CD4-positive, alpha-beta T cell treated with Interleukin-12 subunit alpha and Interleukin-12 subunit beta, for 1 hour (primary cell): ENCODE measurements at regions not wholly inside any gene's neighbourhood (a gene's known extent, or its start where the extent isn't known, plus 50 kb on each side); places are given as distances from the start of the nearest gene placed in this dataset.

Experiments used
- DNase-seq: peaks from one replicate; pipeline ENCODE4 v3.0.0-alpha.2; 2020

DNA sequence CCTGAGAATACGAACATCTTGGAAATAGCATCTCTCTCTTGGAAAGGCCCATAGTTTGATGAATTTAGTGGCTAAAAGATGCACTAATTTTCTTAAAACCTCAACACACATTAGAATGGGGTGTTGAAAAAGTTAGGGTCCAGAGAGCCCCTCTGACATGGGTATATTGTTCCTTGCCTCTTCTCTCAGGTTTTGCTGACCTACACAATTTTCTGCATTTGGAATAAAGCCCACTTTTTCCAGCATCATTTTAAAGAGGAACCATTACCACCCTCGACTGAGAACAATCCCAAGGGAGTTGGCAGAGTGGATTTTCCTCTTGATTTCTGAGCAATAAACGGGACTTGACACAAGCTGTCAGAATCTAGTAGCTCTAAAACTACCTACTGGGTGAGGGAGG, 156.1 kb downstream of the PMP22 start:
- DNase-seq = no peak

DNA sequence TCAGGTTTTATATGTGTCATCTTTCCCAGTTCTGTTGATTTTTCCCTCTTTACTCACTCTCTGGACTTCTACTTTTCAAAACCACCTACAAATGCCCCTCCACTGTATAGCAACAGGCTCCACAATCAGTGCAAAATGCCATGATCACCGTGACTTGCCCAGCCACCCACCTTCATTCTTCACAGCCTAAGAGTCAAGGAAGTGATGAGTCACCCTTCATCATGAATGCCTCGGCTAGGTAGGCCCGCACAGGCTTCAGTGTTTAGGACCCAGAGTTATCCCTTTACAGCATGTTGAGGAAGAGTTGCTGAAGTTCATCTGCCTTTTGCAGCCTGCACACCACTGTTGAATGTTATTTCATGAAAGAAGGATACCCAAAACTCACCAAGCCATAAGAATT, 158.6 kb downstream of the PMP22 start:
- no peak for DNase-seq

DNA sequence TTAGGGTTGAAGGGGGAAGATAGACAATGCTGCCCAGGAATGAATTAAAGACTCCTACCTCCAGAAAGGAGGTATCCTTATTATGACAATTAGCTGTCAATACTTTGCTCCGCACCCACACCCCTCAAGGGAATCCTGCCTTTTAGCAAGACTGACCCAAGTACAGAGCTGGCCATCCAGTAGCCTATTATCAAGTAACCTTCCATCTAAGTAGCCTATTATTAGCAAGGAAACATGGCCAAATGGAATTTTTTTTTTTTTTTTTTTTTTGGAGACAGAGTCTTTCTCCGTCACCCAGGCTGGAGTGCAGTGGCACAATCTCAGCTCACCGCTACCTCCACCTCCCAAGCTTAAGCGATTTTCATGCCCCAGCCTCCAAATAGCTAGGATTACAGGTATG, 161.3 kb downstream of the PMP22 start:
- DNase-seq = no peak

DNA sequence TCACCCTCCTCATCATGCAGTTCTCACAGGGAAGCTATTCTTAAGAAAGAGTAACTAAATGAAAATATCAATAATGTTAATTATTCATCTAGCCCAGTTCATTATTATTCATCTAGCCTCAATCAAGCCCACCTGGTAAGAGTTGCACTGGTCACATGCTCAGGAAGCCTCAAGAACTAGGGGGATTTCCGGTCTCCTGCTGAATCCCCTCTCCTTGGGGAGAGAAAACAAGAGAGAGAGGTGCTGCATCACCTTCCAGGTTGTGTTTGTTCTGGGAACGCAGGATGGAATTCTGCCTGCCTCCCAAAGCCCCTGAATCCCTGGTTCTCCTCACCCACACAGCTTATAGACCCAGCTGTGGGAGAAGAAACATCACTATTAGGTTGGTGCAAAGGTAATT, 164.0 kb downstream of the PMP22 start:
- DNase-seq = no peak

DNA sequence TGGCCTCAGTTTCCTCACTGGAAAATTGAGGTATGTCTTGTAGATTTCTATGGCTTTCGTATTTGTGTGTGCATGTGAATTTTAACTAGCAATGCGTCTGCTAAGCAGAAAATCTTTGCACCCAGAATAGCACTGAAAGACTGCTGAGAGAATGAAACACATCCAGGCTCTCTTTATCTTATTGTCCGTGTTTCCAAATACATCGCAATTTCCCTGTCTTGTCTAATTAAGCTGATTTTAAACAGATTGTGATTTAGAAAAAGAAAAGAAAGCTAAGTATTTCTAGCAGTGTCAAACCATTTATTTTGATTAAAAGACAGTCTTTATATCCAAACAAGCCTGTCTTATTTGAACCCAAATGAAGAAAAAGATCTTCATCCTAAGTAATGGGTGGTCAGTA, 168.6 kb downstream of the PMP22 start:
- DNase-seq = no peak

DNA sequence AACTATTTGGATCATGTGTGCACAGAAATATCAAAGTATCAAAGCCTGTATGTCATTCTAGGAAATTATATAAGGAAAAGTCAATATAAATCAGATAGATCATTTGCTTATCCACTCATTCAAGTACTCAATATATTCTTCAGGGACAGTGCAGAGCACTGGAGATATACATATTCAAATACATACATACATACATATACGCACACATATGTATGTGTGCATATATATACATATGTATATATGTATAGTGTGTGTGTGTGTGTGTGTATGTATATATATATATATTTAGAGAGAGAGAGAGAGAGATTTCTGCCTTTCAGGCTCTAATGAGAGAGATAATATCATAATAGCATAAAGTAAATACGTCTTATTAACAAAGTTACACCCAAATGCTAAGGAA, 169.2 kb downstream of the PMP22 start:
- DNase-seq = no peak

DNA sequence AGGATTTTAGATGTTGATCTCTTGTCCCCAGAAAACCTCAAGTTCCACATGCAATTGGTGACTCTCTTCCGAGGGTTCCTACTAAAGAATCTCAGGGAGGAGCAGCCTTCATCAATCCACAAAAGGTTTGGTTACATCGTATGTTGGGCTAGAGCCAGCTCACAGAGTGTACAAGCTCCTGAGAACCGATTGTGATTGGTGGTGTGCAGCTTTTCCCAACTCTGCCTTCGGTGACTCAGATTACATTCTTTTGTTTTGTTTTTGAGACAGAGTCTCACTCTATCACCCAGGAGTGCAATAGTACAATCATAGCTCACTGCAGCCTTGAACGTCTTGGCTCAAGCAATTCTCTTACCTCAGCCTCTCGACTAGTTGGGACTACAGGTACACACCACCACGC, 172.4 kb downstream of the PMP22 start:
- no peak for DNase-seq

DNA sequence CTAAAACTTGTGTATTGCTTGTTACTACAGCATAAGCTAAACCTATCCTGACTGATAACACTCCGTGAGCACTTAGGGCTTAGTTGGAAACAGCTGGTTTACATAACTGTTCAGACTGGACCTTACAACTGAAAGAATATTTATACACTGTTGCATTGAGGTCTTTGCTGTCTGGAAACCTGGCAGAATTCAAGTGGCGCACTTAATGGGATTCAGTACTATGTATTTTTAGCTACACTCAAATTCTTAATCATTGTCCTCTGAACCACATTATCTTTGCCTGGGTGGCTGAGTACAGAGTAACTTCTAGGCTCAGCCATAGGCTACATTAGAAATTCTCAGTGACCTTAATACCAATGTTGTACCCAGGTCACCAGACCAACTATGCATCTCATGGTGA, 172.9 kb downstream of the PMP22 start:
- no peak for DNase-seq

DNA sequence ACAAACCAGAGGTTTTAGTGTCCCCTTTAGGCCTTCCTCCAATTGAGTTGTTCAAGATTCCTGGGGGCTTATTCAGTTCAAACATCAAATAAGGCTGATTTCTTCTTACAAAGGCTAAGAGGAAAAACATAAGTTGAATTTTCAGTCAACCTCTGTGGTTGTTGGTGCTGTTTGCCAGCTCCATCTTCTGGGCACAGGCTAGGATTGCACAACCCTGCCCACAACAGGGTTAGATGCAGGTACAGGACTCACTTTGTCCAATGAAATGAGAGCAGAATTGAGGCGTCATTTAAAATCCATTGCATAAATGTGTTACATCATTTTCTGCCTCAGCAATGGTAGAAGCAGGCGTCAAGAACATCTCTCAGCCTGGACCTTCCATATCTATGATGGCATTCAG, 173.3 kb downstream of the PMP22 start:
- DNase-seq = no peak

DNA sequence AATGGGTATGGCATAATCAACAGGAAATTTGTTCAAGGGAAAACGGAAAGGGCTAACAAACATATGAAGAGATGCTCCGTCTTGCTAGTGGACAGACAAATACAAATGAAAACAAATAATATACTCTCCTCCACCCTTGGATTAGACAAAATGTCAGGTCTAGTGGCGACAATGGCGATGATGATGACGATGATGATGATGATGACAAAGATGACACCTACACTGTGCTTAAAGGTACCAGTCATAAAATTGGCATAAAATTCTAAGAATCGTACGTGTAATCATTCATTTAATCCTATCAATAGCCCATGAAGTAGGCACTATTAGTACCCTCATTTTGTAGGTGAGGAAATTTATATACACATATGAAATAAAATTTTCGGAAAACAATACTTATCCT, 174.6 kb downstream of the PMP22 start:
- no peak for DNase-seq

DNA sequence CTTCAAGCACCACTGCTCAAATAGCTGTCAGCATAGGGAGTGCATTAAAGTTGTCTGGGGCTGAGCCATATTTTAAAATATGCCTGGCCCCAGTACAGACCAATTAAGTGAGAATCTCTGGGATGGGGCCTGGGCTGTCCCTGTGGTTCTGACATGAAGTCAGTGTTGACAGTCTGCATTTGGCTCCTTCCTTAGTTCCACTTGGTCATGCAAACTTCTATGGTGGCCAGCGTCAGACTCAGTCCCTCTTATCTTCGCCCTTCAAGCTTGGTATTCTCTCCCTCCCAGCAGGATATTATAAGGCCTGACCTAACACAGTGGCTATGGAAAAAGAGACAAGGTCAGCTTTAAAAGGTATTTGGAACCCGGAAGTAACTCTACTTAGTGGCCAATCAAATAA, 177.2 kb downstream of the PMP22 start:
- no peak for DNase-seq

DNA sequence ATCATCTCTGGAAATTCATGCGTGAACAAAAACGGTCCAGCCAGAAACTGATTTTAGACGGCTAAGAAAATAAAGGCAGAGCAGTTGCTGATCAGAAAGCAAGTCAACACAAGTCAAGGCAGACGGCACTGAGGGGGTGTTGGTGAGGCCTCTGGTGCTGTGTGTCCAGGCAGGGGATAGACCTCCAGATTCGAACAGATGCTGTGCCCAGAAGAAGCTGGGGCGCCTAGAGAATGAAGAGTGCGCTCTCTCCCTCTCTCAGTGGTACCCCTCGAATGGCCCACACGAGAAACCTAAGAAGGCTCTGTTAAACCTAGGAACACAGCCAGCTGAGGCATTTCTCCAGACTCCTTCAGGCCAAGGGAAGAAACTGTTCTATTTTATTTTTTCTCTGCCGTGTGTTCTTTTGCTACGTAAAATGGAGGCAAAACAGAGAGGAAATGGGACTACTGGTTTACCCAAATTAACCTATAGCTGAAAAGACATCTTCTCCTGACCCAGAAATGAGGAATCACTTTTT, 178.3 kb downstream of the PMP22 start:
- DNase-seq = no peak

DNA sequence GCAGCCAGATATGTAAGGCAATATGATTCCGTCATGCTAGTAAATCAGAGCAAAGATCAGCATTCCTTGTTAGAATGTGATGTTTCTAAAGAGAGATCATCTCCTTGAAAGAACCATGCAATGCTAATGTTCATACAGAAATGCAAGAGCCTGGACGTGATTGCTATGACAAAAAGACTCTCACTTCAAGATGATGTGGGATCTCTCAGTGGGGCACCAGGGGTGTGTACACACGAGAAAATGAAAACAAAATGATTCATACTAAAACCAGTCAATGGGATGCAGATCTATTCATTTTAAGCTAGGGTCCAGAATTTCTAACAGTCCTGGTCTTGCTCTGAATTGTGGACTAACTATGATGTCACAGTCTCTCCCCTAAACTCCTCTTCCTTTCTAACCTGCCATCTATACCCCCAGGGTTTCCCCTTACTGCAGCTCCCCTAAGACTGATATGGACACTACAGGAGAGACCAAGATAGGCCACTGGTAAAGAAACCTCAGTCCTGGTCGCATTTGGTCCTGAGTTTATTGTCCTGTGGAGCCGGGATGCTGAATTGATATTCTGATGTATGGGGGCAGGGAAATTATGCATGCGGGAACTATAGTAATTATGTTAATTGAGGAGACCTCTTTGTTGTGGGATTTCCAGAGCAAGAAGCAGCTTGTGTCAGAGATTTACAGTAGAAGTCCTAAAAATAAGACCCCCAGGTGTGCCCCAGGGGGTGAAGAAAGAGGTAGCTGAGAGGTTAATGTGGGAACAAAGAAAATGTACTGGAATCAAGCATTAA, 179.0 kb downstream of the PMP22 start:
- no peak for DNase-seq

DNA sequence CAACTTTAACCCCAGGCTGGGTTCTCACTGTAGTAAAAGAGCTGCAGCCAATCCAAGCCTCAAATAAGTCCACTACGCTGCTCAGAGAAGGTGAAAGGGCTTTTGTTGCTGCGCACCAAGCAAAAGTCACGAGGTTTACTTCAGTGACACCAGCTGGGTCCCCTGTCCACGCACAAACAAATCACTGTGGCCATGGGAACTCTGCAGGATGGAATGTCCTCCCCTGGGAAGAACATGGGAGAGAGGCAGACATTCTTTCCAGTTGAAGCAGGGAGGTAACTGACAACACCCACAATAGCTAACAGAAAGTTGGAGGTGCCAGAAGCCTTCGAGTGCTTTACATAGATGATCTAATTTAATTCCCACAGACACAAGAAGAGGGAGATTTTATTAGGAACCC, 181.9 kb downstream of the PMP22 start:
- DNase-seq = no peak

DNA sequence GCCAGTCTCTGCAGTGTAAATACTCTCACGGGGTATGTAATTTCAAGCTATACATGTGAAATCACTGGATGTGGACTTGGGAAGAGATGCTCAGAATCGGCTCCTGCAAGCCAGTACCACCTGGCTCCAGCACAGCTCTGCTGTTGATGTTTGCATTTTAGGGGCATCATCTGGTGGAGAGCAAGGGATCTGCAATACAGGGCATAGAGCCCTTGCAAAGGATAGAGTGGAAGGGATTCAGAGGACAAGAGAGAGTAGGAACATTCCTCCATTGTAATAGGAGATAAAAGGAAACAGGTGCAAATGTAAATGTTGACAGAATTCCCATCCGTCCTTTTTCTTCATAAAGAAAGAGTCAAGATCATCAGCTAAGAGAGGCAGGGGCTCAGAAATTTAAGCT, 184.1 kb downstream of the PMP22 start:
- no peak for DNase-seq

DNA sequence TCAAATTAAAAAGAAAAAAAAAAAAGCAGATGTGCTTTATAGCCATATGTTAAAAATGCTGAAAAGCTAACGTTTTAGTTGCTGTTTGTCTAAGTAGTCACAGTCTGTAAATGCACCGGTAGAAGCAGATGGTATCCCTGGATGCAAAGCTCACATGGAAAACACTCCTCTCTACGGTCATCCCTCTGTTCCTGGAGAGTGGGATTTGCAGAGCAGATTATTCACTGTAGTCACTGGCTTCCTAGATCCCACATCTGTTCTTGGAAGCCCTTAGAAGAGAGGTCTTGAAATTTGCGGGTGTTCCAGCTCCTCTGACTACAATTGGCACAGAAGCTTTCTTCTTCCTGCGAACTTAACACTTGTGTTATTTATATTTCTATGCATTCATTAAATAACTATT, 186.6 kb downstream of the PMP22 start:
- DNase-seq = no peak

DNA sequence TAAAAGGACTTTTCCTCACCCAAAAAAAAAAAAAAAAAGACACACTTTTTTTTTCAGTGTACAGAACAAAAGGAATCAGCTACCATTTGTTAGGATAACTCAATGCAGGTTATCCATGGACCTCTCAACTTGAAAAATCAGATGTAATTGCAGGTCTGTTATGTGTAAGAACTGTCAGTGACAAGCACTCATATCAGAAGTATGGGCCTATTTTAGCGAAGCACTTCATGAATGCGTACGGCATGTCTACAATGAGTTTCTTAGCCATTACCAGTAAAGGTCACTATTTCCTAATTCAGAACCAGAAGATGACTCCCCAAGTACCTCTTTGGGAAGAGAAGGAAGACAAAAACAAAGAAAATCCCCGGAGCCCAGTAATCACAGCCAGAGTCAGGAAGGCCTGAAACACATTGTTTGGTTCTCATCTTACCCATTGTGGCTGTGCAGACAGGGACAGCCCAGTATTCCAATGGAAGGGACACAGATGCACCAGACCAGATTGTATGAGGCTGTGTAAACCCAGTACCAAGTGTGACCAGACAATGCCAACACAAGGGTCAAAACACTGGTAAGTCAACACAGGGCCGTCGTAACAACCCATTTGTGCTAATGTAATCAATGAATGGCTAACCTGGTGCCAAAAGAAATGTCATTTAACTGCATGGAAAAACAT, 188.0 kb downstream of the PMP22 start:
- DNase-seq = no peak

DNA sequence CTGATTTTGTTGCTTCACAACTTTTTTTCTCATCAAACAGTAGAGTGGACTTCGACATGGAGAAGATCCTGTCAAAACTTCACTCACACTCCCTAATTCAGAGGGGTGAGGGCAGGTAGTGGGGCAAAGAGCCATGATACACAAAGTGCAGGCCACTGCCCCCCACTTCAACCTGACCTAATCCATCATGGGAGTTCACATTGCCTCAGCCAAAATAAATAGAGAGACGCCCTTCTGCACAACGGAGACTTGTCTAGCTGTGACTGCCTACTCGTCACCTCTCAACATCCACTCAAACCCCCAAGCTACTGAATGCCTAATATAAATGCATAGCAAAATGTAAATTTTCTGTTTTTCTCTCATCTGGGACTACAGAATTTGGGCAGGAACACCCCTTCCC, 213.2 kb downstream of the PMP22 start:
- DNase-seq = no peak

DNA sequence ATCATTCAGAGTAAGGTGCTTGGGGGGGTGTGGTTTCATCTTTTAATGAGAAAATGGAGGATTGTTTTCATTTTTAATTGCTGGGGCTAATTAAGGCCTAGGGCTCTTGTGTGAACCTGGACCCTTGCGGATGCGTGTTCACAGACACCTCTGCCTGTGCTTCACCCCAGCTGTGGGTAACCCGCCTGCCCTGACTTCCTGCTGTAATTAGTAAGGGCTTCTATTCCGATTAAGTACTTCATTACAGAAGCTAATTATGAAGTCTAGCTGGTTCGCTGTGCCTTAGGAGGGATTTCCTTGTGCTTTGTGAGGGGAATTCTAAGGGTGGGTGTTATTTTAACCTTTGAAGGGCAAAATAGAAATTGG, 215.3 kb downstream of the PMP22 start:
- no peak for DNase-seq

DNA sequence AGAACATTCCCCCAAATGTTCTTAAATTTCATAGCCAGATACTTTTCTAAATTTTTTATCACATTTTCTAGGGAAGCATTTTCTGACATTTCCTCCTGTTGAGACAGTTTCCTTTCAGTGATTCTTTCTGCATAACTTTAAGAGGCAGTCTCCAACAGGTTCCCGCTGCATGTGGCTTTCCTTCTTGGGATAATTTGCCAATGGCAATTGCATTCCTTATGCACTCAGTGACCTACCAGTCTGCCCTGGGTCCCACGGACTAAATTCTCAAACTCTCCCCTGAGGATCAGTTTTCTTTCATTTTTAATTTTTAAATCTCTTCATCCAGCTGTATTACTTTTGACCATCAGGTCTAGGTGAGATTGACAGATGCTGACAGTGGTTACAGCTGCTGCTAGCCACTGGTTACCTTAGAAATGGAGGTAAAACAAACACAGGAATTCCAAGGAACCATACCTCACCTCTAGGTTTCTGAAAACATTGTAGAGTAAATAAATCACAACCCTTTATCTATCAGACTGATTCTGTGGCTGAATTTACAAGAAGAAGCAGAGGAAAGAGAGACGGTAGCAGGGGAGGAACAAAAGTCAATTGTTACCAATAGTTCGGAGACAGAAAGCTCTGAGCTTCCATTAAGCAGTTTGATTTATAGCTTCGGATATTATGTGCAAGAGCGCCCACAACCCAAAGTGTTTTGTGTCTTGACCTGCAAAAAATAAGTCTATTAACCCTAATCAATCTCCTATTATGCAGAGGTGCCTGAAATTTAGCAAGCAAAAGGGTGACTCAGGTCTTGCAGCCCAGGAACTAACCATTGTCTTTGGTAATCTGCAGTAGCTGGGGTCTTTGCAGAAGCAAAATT, 216.0 kb downstream of the PMP22 start:
- no peak for DNase-seq

DNA sequence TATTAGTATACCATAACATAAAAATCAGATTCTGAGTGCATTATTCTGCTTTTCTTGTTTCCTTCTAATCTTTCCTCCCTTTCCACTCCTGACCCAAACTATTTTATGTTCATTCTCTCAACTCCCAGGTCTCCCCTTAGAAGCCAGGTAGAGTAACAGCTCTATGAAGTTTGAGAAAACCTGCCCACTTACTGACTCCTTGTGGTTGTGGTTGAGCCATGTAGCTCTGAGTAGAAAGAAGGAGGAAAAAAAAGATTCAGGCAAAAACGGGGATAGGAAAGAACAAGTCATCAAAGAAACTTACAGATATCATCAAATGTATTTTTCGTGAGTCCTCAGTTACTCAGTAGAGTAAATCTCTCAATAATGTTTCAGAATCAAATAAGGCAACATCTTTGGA, 216.7 kb downstream of the PMP22 start:
- DNase-seq = no peak

DNA sequence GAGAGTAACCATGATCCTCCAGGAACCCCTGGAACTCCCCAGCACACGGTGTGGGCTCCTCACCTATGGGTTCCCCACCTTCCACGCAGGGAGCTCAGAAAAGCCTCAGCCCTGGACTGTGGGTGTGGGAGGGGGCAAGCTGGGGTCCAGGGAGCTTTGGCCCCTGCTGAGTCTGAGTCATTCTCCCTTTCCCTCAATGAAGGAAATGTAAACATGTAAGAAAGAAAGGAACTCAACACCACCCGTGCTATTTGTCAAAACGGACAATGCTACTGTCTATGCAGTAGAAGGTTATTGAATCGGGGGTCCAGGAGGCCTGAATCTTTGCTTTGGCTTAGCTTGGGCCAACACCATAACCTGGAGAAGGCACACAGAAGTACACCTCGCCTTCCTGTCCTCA, 222.8 kb downstream of the PMP22 start:
- DNase-seq = no peak

DNA sequence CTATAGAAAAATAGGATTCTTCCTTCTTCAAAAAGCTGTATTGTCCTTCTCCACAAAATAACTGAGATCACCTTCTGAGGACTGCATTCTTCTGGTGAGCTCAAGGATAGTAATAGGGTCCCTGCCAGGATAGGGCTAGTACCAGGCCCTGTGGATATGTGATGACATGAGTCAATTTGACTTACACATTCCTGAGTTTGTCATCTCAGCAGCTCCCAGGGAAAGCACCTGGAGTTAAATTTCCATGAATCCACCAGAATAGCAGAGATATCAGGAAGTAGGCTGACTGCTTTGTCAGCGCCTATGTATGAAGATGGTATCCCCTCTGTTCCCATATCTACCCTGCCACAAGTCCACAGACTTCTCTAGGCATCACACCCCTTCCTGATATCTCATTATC, 225.8 kb downstream of the PMP22 start:
- DNase-seq = no peak

DNA sequence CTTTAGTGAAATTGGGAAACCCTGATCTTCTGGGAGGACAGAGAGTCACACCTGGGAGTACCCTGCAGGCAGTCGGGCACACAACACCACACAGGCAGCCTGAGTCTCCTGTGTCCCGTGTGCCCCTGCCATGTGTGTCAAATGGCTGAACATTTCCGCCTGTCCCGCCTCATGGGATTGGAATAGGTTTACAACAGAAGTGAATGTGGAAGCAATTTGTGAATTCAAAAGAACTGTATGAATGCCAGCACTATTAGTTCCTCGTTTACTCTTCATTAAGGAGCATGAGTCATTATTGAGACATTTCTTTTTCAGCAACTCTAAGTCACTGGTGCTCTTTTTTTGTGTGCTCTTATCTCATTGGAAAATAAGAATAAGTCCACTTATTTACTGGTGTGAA, 226.5 kb downstream of the PMP22 start:
- no peak for DNase-seq
